H9 (cell line): ENCODE measurements at regions not wholly inside any gene's neighbourhood (a gene's known extent, or its start where the extent isn't known, plus 50 kb on each side); places are given as distances from the start of the nearest gene placed in this dataset.

Experiments used
- DNase-seq: peaks from one replicate; pipeline ENCODE4 v3.0.0-alpha.2; 2017
- H2AFZ ChIP-seq: one replicate; pipeline ENCODE4 v1.6.1; 2013; ENCODE audit warnings: mild to moderate bottlenecking, low read length, control low read depth, moderate library complexity
- H2AK5ac ChIP-seq: 2 replicates; pipeline ENCODE4 v1.6.1; 2013; ENCODE audit warnings: low read length, control low read depth, mixed read lengths; ENCODE audit not compliant: insufficient read length
- H2BK120ac ChIP-seq: one replicate; pipeline ENCODE4 v1.6.1; 2013; ENCODE audit warnings: low read depth, mild to moderate bottlenecking, low read length, control low read depth, inconsistent platforms; ENCODE audit not compliant: poor library complexity, severe bottlenecking
- H2BK12ac ChIP-seq: 2 replicates; pipeline ENCODE4 v1.6.1; 2013; ENCODE audit warnings: low read length, control low read depth, mixed read lengths, low read depth; ENCODE audit not compliant: insufficient read length
- H2BK15ac ChIP-seq: 2 replicates; pipeline ENCODE4 v1.6.1; 2013; ENCODE audit warnings: low read depth, low read length, control low read depth
- H2BK20ac ChIP-seq: one replicate; pipeline ENCODE4 v1.6.1; 2013; ENCODE audit warnings: low read depth, mild to moderate bottlenecking, low read length, control low read depth, inconsistent platforms; ENCODE audit not compliant: poor library complexity, severe bottlenecking
- H2BK5ac ChIP-seq: 2 replicates; pipeline ENCODE4 v1.6.1; 2013; ENCODE audit warnings: low read length, control low read depth, mixed read lengths; ENCODE audit not compliant: insufficient read length
- H3K14ac ChIP-seq: 2 replicates; pipeline ENCODE4 v1.6.1; 2013; ENCODE audit warnings: low read length, control low read depth; ENCODE audit not compliant: insufficient read depth
- H3K18ac ChIP-seq: 2 replicates; pipeline ENCODE4 v1.6.1; 2013; ENCODE audit warnings: low read depth, mild to moderate bottlenecking, mixed read lengths, low read length, control low read depth; ENCODE audit not compliant: insufficient read length
- H3K23ac ChIP-seq: 2 replicates; pipeline ENCODE4 v1.6.1; 2013; ENCODE audit warnings: low read length, control low read depth, mixed read lengths, low read depth; ENCODE audit not compliant: insufficient read length
- H3K23me2 ChIP-seq: 2 replicates; pipeline ENCODE4 v1.6.1; 2013; ENCODE audit warnings: low read depth, mild to moderate bottlenecking, mixed read lengths, low read length, control low read depth; ENCODE audit not compliant: insufficient read length, poor library complexity, severe bottlenecking
- H3K27ac ChIP-seq: 2 replicates; pipeline ENCODE4 v1.5.1; 2013; ENCODE audit warnings: low read length, control low read depth, mixed read lengths, low read depth; ENCODE audit not compliant: insufficient read length
- H3K27me3 ChIP-seq: 2 replicates; pipeline ENCODE4 v1.6.1; 2013; ENCODE audit warnings: low read length, control low read depth, inconsistent platforms; ENCODE audit not compliant: insufficient read depth
- H3K4ac ChIP-seq: 2 replicates; pipeline ENCODE4 v1.6.1; 2013; ENCODE audit warnings: low read depth, mild to moderate bottlenecking, control low read depth, inconsistent platforms, low read length, moderate library complexity
- H3K4me1 ChIP-seq: 2 replicates; pipeline ENCODE4 v1.6.1; 2013; ENCODE audit warnings: low read length, control low read depth, inconsistent platforms; ENCODE audit not compliant: insufficient read depth
- H3K4me2 ChIP-seq: 2 replicates; pipeline ENCODE4 v1.6.1; 2013; ENCODE audit warnings: low read length, control low read depth, mixed read lengths; ENCODE audit not compliant: insufficient read length, insufficient read depth
- H3K56ac ChIP-seq: 2 replicates; pipeline ENCODE4 v1.6.1; 2013; ENCODE audit warnings: low read depth, mild to moderate bottlenecking, mixed read lengths, low read length, control low read depth; ENCODE audit not compliant: insufficient read length
- H3K79me1 ChIP-seq: 2 replicates; pipeline ENCODE4 v1.6.1; 2013; ENCODE audit warnings: low read depth, mild to moderate bottlenecking, moderate library complexity, low read length, control low read depth, inconsistent platforms; ENCODE audit not compliant: insufficient read depth, poor library complexity, severe bottlenecking
- H3K79me2 ChIP-seq: 2 replicates; pipeline ENCODE4 v1.6.1; 2013; ENCODE audit warnings: low read length, control low read depth, inconsistent platforms; ENCODE audit not compliant: insufficient read depth
- H3K9ac ChIP-seq: 2 replicates; pipeline ENCODE4 v1.6.1; 2013; ENCODE audit warnings: low read length, control low read depth, mixed read lengths; ENCODE audit not compliant: insufficient read length; ENCODE audit errors: extremely low read depth
- H3K9me3 ChIP-seq: one replicate; pipeline ENCODE4 v1.6.1; 2013; ENCODE audit warnings: low read depth, low read length, inconsistent platforms; ENCODE audit not compliant: control insufficient read depth
- H3T11ph ChIP-seq: one replicate; pipeline ENCODE4 v1.6.1; 2013; ENCODE audit warnings: mild to moderate bottlenecking, low read length, control low read depth, inconsistent platforms
- H4K20me1 ChIP-seq: one replicate; pipeline ENCODE4 v1.6.1; 2013; ENCODE audit not compliant: control insufficient read depth, insufficient read length, insufficient read depth
- H4K5ac ChIP-seq: 2 replicates; pipeline ENCODE4 v1.6.1; 2013; ENCODE audit warnings: low read depth, mild to moderate bottlenecking, mixed read lengths, low read length, control low read depth; ENCODE audit not compliant: insufficient read length
- H4K8ac ChIP-seq: replicated peaks from 2 replicates; pipeline ENCODE4 v1.6.1; 2013; ENCODE audit warnings: low read length, control low read depth, mixed read lengths, low read depth; ENCODE audit not compliant: insufficient read length
- H4K91ac ChIP-seq: 2 replicates; pipeline ENCODE4 v1.6.1; 2013; ENCODE audit warnings: low read depth, mild to moderate bottlenecking, moderate library complexity, mixed read lengths, low read length, control low read depth; ENCODE audit not compliant: insufficient read length
- H3K27ac Mint-ChIP-seq, 3 experiments: 2 replicates in 2 of 3; 3 replicates in 1 of 3; pipeline ENCODE4 v1.8.0; 2020 to 2021; ENCODE audit warnings: mixed read lengths in 3 of 3, mild to moderate bottlenecking in 1 of 3, moderate library complexity in 1 of 3
- H3K27me3 Mint-ChIP-seq: 2 replicates; pipeline ENCODE4 v1.8.0; 2021; ENCODE audit warnings: low read depth, mild to moderate bottlenecking, moderate library complexity, mixed read lengths
- H3K36me3 Mint-ChIP-seq, 3 experiments: 2 replicates in 2 of 3; 3 replicates in 1 of 3; pipeline ENCODE4 v1.8.0; 2020 to 2021; ENCODE audit warnings: low read depth in 3 of 3, mixed read lengths in 3 of 3; ENCODE audit not compliant: insufficient read depth in 1 of 3
- H3K4me1 Mint-ChIP-seq, 2 experiments: 2 replicates each; pipeline ENCODE4 v1.8.0; 2020; ENCODE audit warnings: mixed read lengths in 2 of 2
- H3K4me3 Mint-ChIP-seq, 2 experiments: 2 replicates in 1 of 2; 3 replicates in 1 of 2; pipeline ENCODE4 v1.8.0; 2020 to 2021; ENCODE audit warnings: mild to moderate bottlenecking in 2 of 2, mixed read lengths in 2 of 2, moderate library complexity in 1 of 2
- H3K9me3 Mint-ChIP-seq, 2 experiments: 2 replicates in 1 of 2; 3 replicates in 1 of 2; pipeline ENCODE4 v1.8.0; 2020; ENCODE audit warnings: mild to moderate bottlenecking in 2 of 2, mixed read lengths in 2 of 2, moderate library complexity in 1 of 2
- WGBS: extraction: QIAGEN DNeasy Blood & Tissue Kit; methylation state at CpG from one replicate; pipeline ENCODE4 v1.1.7; 2013; ENCODE audit warnings: missing lambda C conversion rate, low lambda C conversion rate, mixed read lengths; ENCODE audit not compliant: insufficient read length; ENCODE audit errors: extremely low coverage; 5-methylcytosine and 5-hydroxymethylcytosine counted together
- TF ChIP-seq, protein P1 (sequence below): fragments of 200-600 bp; sonication (generic); conservative IDR thresholded peaks from 3 replicates; pipeline ENCODE4 v1.8.0; 2021; ENCODE audit warnings: antibody characterized with exemption, mild to moderate bottlenecking

DNA sequence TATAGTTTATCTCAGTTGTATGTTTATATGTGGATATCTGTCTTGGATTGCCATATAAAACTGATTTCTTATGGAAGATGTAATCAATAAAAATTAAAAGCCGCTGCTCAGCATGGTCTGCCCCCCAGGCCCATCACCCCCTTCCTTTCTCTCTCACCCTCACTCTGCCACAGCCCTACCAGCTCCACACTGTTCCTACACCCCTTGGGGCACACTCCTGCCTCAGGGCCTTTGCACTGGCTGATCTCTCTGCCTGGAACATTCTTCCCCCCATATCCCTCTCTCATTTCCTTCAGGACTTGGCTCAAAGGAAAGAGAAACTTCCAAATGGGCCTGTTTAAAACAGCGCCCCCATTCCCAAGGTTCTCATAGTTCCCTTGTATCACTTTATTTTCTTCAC is 63.1 kb downstream of the LRRC32 start:
- Histone ChIP-seq H2AK5ac (no peak overlapping the region), H2BK15ac (no peak overlapping the region), H4K91ac (no peak overlapping the region), H4K8ac (no peak overlapping the region), H3K79me2 (no peaks in the 10 kb centered on the region), H3K4me1 (no peaks in the 10 kb centered on the region; the same call in 1 of the 2 replicates), H3K4me2 (no peak overlapping the region), H2BK5ac (no peak overlapping the region), H4K5ac (no peak overlapping the region), H2BK120ac (no peak overlapping the region), H3K9ac (no peak overlapping the region), H3K14ac (no peak overlapping the region), H2AFZ (no peak overlapping the region), H3K9me3 (no peaks in the 10 kb centered on the region), H3K18ac (no peak overlapping the region), H3K23me2 (no peaks in the 10 kb centered on the region), H3K4ac (no peak overlapping the region), H3K23ac (no peak overlapping the region), H3K27ac (no peak overlapping the region), H2BK20ac (no peak overlapping the region), H3T11ph (no peak overlapping the region), H4K20me1 (no peaks in the 10 kb centered on the region), H2BK12ac (no peak overlapping the region), H3K56ac (no peak overlapping the region), H3K79me1 (no peaks in the 10 kb centered on the region), H3K27me3 (no peaks in the 10 kb centered on the region)
- Mint-ChIP-seq H3K36me3 (peaks cover 6 to 20% (median 6%) of the 10 kb centered on the region in 3 experiments; a peak in 5 of 7 replicates), H3K4me1 (peaks cover 29 to 39% of the 10 kb centered on the region in 2 experiments), H3K9me3 (peaks cover 11 to 12% of the 10 kb centered on the region in 2 experiments), H3K27ac (no peak overlapping the region), H3K27me3 (peaks cover 2% of the 10 kb centered on the region), H3K4me3 (no peak overlapping the region)
- no peak for DNase-seq
- TF ChIP-seq, protein P1, sequence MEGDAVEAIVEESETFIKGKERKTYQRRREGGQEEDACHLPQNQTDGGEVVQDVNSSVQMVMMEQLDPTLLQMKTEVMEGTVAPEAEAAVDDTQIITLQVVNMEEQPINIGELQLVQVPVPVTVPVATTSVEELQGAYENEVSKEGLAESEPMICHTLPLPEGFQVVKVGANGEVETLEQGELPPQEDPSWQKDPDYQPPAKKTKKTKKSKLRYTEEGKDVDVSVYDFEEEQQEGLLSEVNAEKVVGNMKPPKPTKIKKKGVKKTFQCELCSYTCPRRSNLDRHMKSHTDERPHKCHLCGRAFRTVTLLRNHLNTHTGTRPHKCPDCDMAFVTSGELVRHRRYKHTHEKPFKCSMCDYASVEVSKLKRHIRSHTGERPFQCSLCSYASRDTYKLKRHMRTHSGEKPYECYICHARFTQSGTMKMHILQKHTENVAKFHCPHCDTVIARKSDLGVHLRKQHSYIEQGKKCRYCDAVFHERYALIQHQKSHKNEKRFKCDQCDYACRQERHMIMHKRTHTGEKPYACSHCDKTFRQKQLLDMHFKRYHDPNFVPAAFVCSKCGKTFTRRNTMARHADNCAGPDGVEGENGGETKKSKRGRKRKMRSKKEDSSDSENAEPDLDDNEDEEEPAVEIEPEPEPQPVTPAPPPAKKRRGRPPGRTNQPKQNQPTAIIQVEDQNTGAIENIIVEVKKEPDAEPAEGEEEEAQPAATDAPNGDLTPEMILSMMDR = no peak
- WGBS = no CpG with 5 or more reads among the region's 2 CpGs
